SK-N-MC (cell line): ENCODE measurements at regions not wholly inside any gene's neighbourhood (a gene's known extent, or its start where the extent isn't known, plus 50 kb on each side); places are given as distances from the start of the nearest gene placed in this dataset.
"Not testable (repeated sequence)": the region's sequence is repeated elsewhere in the genome, so short reads cannot be mapped to it uniquely, and the experiment has no call there.

ENCODE experiments used
- EZH2 ChIP-seq: fragments of 200-600 bp; sonication (generic); IDR thresholded peaks from one replicate; pipeline ENCODE4 v1.6.1; 2017; ENCODE audit warnings: antibody characterized with exemption
- POLR2AphosphoS5 ChIP-seq: IDR thresholded peaks from 2 replicates; pipeline ENCODE4 v1.6.1; 2012; ENCODE audit warnings: mild to moderate bottlenecking, low read depth, low read length, borderline replicate concordance

DNA sequence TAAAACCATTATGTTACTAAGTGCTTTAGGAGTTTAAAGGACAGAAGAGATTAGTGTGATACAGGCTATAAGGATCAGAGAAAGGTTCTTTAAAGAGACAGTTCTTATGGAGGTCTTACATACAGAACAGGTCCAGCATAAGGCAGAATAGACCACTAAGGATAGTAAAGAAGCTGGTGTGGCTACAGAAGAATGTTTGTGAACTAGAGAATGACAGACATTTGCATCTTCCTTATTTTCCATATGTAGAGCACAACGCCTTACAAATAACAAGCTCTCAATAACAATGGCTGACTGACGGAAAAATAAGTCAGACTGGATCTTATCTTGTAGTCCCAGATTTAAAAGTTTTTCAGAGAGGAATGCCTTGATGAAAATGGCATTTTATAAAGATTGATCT, 95.6 kb upstream of the NOTCH2NLA start:
- not testable (repeated sequence) for TF ChIP-seq EZH2, POLR2AphosphoS5
